ENCODE measurements at regions not wholly inside any gene's neighbourhood (a gene's known extent, or its start where the extent isn't known, plus 50 kb on each side); places are given as distances from the start of the nearest gene placed in this dataset.

DNA sequence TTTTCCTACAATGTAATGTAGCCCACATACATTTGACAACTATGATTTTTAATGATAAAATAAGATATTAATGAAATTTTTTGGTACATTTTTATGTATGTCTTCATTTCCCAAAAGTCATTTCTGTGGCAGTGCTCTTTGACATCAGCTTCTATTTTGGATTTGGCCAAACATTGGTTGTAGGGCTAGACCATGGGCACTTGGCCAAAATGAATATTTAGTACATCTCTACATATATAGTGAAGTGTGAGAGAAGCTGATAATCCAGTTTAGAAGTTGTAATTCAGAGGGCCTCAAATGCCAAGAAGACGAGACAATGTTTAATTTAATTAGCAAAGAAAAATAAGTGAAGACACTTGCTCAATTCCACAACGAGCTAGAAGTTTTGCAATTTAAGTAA lies 724.9 kb upstream of the SOX9 start:
- no peak for TF ChIP-seq ZBTB21 (CRISPR knock-in tag; IDR thresholded peaks at IDR 0.05; ENCODE audit: borderline replicate concordance)
- TF ChIP-seq, protein P1, sequence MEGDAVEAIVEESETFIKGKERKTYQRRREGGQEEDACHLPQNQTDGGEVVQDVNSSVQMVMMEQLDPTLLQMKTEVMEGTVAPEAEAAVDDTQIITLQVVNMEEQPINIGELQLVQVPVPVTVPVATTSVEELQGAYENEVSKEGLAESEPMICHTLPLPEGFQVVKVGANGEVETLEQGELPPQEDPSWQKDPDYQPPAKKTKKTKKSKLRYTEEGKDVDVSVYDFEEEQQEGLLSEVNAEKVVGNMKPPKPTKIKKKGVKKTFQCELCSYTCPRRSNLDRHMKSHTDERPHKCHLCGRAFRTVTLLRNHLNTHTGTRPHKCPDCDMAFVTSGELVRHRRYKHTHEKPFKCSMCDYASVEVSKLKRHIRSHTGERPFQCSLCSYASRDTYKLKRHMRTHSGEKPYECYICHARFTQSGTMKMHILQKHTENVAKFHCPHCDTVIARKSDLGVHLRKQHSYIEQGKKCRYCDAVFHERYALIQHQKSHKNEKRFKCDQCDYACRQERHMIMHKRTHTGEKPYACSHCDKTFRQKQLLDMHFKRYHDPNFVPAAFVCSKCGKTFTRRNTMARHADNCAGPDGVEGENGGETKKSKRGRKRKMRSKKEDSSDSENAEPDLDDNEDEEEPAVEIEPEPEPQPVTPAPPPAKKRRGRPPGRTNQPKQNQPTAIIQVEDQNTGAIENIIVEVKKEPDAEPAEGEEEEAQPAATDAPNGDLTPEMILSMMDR (IDR thresholded peaks at IDR 0.05), result no peak
- TF ChIP-seq, protein P2, sequence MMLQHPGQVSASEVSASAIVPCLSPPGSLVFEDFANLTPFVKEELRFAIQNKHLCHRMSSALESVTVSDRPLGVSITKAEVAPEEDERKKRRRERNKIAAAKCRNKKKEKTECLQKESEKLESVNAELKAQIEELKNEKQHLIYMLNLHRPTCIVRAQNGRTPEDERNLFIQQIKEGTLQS (CRISPR knock-in tag; conservative IDR thresholded peaks at IDR 0.05), result no peak
